ENCODE measurements at regions not wholly inside any gene's neighbourhood (a gene's known extent, or its start where the extent isn't known, plus 50 kb on each side); places are given as distances from the start of the nearest gene placed in this dataset.

DNA sequence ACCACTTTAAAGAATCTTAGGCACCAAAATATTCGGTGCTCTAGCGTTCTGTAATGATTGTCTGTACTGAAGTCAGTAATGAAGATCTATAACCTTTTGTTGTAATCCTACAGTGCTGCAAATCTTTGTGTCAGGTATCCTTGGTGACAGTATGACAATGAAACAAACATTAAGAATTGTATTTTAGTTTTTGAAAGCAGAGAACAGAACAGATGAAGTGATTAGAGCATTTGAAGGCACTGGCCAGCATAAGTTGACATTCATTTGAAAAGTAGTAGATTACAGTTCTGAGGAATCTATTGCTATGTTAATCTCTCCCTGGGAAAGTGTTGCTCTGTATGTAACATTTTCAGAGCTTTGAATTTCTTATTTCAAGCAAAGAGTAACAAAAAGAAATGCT lies 451.2 kb downstream of the NUP35 start:
- intact Hi-C loops (cut with micrococcal nuclease), result no loop called here
- Histone ChIP-seq H3K4me1 (ENCODE audit: control insufficient read depth in 1 of 2, insufficient read depth in 2 of 2, low read length in 2 of 2) (no peaks in the 10 kb centered on the region), H2AFZ (ENCODE audit: low read depth, low read length, poor library complexity, severe bottlenecking) (no peak overlapping the region), H3K9ac (ENCODE audit: low read length) (no peak overlapping the region), H3K9me3 (ENCODE audit: control insufficient read depth in 1 of 2, insufficient read depth in 1 of 2, low read depth in 1 of 2, low read length in 2 of 2) (no peaks in the 10 kb centered on the region), H3K9me2 (ENCODE audit: insufficient read depth) (0 out of 2 replicates have a peak, but pooled peaks cover 3% of the 10 kb centered on the region), H3K36me3 (ENCODE audit: control insufficient read depth in 1 of 2, insufficient read depth in 2 of 2, low read length in 2 of 2) (no peaks in the 10 kb centered on the region), H3K79me2 (ENCODE audit: insufficient read depth, low read length) (no peaks in the 10 kb centered on the region), H4K20me1 (ENCODE audit: insufficient read depth) (no peaks in the 10 kb centered on the region), H3K27ac (ENCODE audit: low read depth, low read length) (no peak overlapping the region), H3K4me2 (ENCODE audit: low read length) (no peak overlapping the region), H3K27me3 (ENCODE audit: insufficient read depth, low read length) (no peaks in the 10 kb centered on the region), H3K4me3 (replicated peaks in 1 of 2; ENCODE audit: low read depth in 1 of 2, low read length in 2 of 2) (no peak overlapping the region)
- ChIA-PET CTCF (no interaction called here), POLR2A (no interaction called here), RAD21 (ENCODE audit: low non-redundant PET in 1 of 2, low total read pairs in 2 of 2, uncharacterized antibody in 2 of 2, unreplicated experiment in 2 of 2) (no interaction called here)
- no peak for ATAC-seq
- no peak for DNase-seq (ENCODE audit: low read depth, low spot score)
- BruUV-seq (replicated peaks), result no TSS peak
- TF ChIP-seq POLR2AphosphoS5 (IDR thresholded peaks at IDR 0.05; ENCODE audit: low read depth, low read length) (no peak), FOSL1 (IDR thresholded peaks at IDR 0.05; ENCODE audit: low read depth) (no peak)

DNA sequence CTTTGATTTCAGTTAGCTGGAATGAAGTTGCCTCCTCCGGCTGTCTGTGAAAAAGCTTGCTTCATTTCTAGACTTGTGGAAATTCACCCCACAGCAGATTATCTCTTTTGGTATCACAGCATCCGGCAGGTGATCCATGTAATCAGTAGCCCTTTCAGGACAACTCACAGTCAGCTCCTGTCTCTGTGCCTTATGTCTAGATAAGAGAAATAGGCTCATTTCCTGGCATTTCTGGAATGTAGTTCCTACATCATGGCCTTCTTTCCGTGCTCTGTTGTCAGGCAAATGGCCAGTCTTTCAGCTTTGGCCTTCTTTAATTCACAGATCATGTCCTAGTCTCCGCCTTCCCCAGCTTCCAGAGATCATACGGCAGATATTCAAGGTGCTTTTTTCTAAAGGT lies 455.4 kb downstream of the NUP35 start:
- H3K36me3 ChIP-seq (ENCODE audit: control insufficient read depth in 1 of 2, insufficient read depth in 2 of 2, low read length in 2 of 2), result no peaks in the 10 kb centered on the region
- DNase-seq (ENCODE audit: low read depth, low spot score) (no peak), ATAC-seq (no peak)
- H2AFZ ChIP-seq (ENCODE audit: low read depth, low read length, poor library complexity, severe bottlenecking), result no peak overlapping the region
- no TSS peak for BruUV-seq (replicated peaks)
- H3K4me2 ChIP-seq (ENCODE audit: low read length), result no peak overlapping the region
- H3K9me3 ChIP-seq (ENCODE audit: control insufficient read depth in 1 of 2, insufficient read depth in 1 of 2, low read depth in 1 of 2, low read length in 2 of 2), result no peaks in the 10 kb centered on the region
- no peaks in the 10 kb centered on the region for H3K4me1 ChIP-seq (ENCODE audit: control insufficient read depth in 1 of 2, insufficient read depth in 2 of 2, low read length in 2 of 2)
- no peaks in the 10 kb centered on the region for H3K79me2 ChIP-seq (ENCODE audit: insufficient read depth, low read length)
- intact Hi-C loops (cut with micrococcal nuclease), result no loop called here
- H3K4me3 ChIP-seq (replicated peaks in 1 of 2; ENCODE audit: low read depth in 1 of 2, low read length in 2 of 2), result no peak overlapping the region
- ChIA-PET RAD21 (ENCODE audit: low non-redundant PET in 1 of 2, low total read pairs in 2 of 2, uncharacterized antibody in 2 of 2, unreplicated experiment in 2 of 2) (no interaction called here), CTCF (no interaction called here), POLR2A (no interaction called here)
- H3K9me2 ChIP-seq (ENCODE audit: insufficient read depth), result no peaks in the 10 kb centered on the region
- H3K9ac ChIP-seq (ENCODE audit: low read length), result no peak overlapping the region
- H3K27ac ChIP-seq (ENCODE audit: low read depth, low read length), result no peak overlapping the region
- no peaks in the 10 kb centered on the region for H3K27me3 ChIP-seq (ENCODE audit: insufficient read depth, low read length)
- H4K20me1 ChIP-seq (ENCODE audit: insufficient read depth), result no peaks in the 10 kb centered on the region
- TF ChIP-seq SIN3A (IDR thresholded peaks at IDR 0.05; ENCODE audit: low read depth) (no peak), EZH2 (IDR thresholded peaks at IDR 0.05) (no peak), ELF1 (IDR thresholded peaks at IDR 0.05; ENCODE audit: borderline replicate concordance, low read depth) (no peak), POLR2AphosphoS5 (IDR thresholded peaks at IDR 0.05; ENCODE audit: low read depth, low read length) (no peak), TCF7L2 (IDR thresholded peaks at IDR 0.05; ENCODE audit: borderline replicate concordance, extremely low read depth, insufficient read depth, insufficient read length) (no peak), CEBPB (IDR thresholded peaks at IDR 0.05; ENCODE audit: low read depth) (no peak), ZFX (IDR thresholded peaks at IDR 0.05) (no peak), FOSL1 (IDR thresholded peaks at IDR 0.05; ENCODE audit: low read depth) (no peak), YY1 (IDR thresholded peaks at IDR 0.05; ENCODE audit: extremely low read depth, insufficient replicate concordance, low read depth, low read length) (no peak)
- TF ChIP-seq, protein P1, sequence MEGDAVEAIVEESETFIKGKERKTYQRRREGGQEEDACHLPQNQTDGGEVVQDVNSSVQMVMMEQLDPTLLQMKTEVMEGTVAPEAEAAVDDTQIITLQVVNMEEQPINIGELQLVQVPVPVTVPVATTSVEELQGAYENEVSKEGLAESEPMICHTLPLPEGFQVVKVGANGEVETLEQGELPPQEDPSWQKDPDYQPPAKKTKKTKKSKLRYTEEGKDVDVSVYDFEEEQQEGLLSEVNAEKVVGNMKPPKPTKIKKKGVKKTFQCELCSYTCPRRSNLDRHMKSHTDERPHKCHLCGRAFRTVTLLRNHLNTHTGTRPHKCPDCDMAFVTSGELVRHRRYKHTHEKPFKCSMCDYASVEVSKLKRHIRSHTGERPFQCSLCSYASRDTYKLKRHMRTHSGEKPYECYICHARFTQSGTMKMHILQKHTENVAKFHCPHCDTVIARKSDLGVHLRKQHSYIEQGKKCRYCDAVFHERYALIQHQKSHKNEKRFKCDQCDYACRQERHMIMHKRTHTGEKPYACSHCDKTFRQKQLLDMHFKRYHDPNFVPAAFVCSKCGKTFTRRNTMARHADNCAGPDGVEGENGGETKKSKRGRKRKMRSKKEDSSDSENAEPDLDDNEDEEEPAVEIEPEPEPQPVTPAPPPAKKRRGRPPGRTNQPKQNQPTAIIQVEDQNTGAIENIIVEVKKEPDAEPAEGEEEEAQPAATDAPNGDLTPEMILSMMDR (IDR thresholded peaks at IDR 0.05 in 2 of 3, conservative IDR thresholded peaks at IDR 0.05 in 1 of 3; ENCODE audit: borderline replicate concordance in 1 of 3, insufficient read depth in 1 of 3, low read depth in 2 of 3, low read length in 2 of 3), result no peak
- TF ChIP-seq, protein P2, sequence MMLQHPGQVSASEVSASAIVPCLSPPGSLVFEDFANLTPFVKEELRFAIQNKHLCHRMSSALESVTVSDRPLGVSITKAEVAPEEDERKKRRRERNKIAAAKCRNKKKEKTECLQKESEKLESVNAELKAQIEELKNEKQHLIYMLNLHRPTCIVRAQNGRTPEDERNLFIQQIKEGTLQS (IDR thresholded peaks at IDR 0.05), result no peak
- TF ChIP-seq, protein P3, sequence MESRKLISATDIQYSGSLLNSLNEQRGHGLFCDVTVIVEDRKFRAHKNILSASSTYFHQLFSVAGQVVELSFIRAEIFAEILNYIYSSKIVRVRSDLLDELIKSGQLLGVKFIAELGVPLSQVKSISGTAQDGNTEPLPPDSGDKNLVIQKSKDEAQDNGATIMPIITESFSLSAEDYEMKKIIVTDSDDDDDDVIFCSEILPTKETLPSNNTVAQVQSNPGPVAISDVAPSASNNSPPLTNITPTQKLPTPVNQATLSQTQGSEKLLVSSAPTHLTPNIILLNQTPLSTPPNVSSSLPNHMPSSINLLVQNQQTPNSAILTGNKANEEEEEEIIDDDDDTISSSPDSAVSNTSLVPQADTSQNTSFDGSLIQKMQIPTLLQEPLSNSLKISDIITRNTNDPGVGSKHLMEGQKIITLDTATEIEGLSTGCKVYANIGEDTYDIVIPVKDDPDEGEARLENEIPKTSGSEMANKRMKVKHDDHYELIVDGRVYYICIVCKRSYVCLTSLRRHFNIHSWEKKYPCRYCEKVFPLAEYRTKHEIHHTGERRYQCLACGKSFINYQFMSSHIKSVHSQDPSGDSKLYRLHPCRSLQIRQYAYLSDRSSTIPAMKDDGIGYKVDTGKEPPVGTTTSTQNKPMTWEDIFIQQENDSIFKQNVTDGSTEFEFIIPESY (IDR thresholded peaks at IDR 0.05; ENCODE audit: extremely low read depth, insufficient replicate concordance, low read length), result no peak
